ENCODE measurements at regions not wholly inside any gene's neighbourhood (a gene's known extent, or its start where the extent isn't known, plus 50 kb on each side); places are given as distances from the start of the nearest gene placed in this dataset.

- Histone ChIP-seq H3K27ac (no peak overlapping the region), H3K4me1 (no peaks in the 10 kb centered on the region), H3K36me3 (no peaks in the 10 kb centered on the region), H3K9me3 (no peaks in the 10 kb centered on the region), H3K27me3 (no peaks in the 10 kb centered on the region), H3K4me3 (no peak overlapping the region)
- DNase-seq = no peak
- TF ChIP-seq POLR2A (IDR thresholded peaks at IDR 0.05) = no peak
- TF ChIP-seq, protein P1, sequence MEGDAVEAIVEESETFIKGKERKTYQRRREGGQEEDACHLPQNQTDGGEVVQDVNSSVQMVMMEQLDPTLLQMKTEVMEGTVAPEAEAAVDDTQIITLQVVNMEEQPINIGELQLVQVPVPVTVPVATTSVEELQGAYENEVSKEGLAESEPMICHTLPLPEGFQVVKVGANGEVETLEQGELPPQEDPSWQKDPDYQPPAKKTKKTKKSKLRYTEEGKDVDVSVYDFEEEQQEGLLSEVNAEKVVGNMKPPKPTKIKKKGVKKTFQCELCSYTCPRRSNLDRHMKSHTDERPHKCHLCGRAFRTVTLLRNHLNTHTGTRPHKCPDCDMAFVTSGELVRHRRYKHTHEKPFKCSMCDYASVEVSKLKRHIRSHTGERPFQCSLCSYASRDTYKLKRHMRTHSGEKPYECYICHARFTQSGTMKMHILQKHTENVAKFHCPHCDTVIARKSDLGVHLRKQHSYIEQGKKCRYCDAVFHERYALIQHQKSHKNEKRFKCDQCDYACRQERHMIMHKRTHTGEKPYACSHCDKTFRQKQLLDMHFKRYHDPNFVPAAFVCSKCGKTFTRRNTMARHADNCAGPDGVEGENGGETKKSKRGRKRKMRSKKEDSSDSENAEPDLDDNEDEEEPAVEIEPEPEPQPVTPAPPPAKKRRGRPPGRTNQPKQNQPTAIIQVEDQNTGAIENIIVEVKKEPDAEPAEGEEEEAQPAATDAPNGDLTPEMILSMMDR (IDR thresholded peaks at IDR 0.05) = no peak
Observed at GRCh38 chr2:139394801-139395200, 614.6 kb upstream of the NXPH2 start.

- TF ChIP-seq, protein P1 (IDR thresholded peaks at IDR 0.05) = no peak
- no peak for TF ChIP-seq POLR2A (IDR thresholded peaks at IDR 0.05)
- no peaks in the 10 kb centered on the region for H3K9me3 ChIP-seq
- no peak overlapping the region for H3K4me3 ChIP-seq
- DNase-seq = no peak
- no peak overlapping the region for H3K27ac ChIP-seq
- H3K27me3 ChIP-seq = no peaks in the 10 kb centered on the region
- no peaks in the 10 kb centered on the region for H3K4me1 ChIP-seq
- no peaks in the 10 kb centered on the region for H3K36me3 ChIP-seq
Observed at GRCh38 chr2:139389391-139389790, 609.2 kb upstream of the NXPH2 start.

DNA sequence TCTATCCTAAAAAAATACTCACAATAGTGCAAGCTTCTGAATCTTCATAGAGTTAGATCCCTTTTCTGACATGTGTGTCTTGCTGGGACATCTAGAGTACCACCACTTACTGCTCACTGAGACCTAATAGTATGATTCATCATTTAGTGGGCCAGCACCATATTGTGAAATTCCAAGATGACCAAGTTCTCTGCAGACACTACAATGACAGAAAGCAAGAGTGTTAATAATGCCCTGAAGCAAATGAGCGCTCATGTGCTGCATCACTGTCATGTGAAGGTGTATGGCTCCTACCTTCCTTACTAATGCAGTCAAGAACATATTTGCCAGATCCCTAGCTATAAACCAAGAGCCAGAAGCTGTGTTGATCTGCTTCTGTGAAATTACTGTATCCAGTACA lies 606.2 kb upstream of the NXPH2 start:
- no peaks in the 10 kb centered on the region for H3K27me3 ChIP-seq
- H3K9me3 ChIP-seq = no peaks in the 10 kb centered on the region
- no peak overlapping the region for H3K4me3 ChIP-seq
- H3K27ac ChIP-seq = no peak overlapping the region
- TF ChIP-seq POLR2A (IDR thresholded peaks at IDR 0.05) = no peak
- TF ChIP-seq, protein P1 (IDR thresholded peaks at IDR 0.05) = no peak
- no peaks in the 10 kb centered on the region for H3K36me3 ChIP-seq
- no peaks in the 10 kb centered on the region for H3K4me1 ChIP-seq
- no peak for DNase-seq

DNA sequence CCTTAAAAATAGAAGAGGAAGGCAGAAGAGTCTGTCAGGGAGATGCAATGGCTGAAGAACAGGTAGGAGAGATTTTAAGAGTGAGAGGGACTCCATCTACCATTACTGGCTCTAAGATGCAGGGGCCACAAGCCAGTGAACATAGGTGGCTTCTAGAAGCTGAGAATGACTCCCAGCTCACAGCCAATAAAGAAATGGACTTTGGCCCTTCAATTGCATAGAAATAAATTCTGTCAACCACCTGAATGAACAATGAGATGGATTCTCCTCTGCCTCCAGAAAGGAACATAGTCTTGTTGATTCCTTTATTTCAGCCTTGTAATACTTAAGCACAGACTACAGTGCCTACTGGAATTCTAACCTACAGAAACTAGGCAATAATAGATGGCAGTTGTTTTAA lies 603.3 kb upstream of the NXPH2 start:
- TF ChIP-seq, protein P1 (IDR thresholded peaks at IDR 0.05) = no peak
- no peak for TF ChIP-seq POLR2A (IDR thresholded peaks at IDR 0.05)
- no peak for DNase-seq
- no peaks in the 10 kb centered on the region for H3K9me3 ChIP-seq
- no peak overlapping the region for H3K27ac ChIP-seq
- H3K4me1 ChIP-seq = no peaks in the 10 kb centered on the region
- H3K36me3 ChIP-seq = no peaks in the 10 kb centered on the region
- H3K4me3 ChIP-seq = no peak overlapping the region
- no peaks in the 10 kb centered on the region for H3K27me3 ChIP-seq

DNA sequence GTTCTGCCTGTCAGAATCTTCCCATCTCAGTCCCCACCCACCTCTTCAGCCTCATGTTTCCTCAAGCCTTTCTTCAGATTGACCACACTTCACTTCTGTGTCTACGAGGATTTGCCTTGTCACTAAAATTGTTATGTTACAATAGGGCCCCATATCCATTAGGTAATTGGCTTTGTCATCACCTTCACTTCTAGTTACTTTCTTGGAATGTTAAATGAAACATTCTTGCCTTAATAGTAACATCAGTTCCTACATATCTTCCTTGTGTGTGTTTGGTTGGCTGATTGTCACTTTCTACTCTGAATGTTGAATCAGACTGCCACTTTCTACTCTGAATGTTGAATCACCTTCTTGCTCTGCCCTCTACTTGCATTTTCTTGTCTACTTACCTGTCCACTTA lies 599.9 kb upstream of the NXPH2 start:
- DNase-seq = no peak
- no peaks in the 10 kb centered on the region for H3K36me3 ChIP-seq
- no peak overlapping the region for H3K27ac ChIP-seq
- H3K9me3 ChIP-seq = no peaks in the 10 kb centered on the region
- TF ChIP-seq, protein P1 (IDR thresholded peaks at IDR 0.05) = no peak
- TF ChIP-seq POLR2A (IDR thresholded peaks at IDR 0.05) = no peak
- H3K4me3 ChIP-seq = no peak overlapping the region
- no peaks in the 10 kb centered on the region for H3K4me1 ChIP-seq
- no peaks in the 10 kb centered on the region for H3K27me3 ChIP-seq

GRCh38 chr2:139378373-139378772 lies 598.2 kb upstream of the NXPH2 start:
- Histone ChIP-seq H3K27me3 (no peaks in the 10 kb centered on the region), H3K4me1 (no peaks in the 10 kb centered on the region), H3K4me3 (no peak overlapping the region), H3K9me3 (no peaks in the 10 kb centered on the region), H3K36me3 (no peaks in the 10 kb centered on the region), H3K27ac (no peak overlapping the region)
- DNase-seq = no peak
- TF ChIP-seq, protein P1 (IDR thresholded peaks at IDR 0.05) = no peak
- TF ChIP-seq POLR2A (IDR thresholded peaks at IDR 0.05) = no peak
